ENCODE measurements at regions not wholly inside any gene's neighbourhood (a gene's known extent, or its start where the extent isn't known, plus 50 kb on each side); places are given as distances from the start of the nearest gene placed in this dataset.

GRCh38 chr3:635393-635792, 438.8 kb downstream of the CHL1 start:
- no peak for TF ChIP-seq CTCF (conservative IDR thresholded peaks at IDR 0.05; ENCODE audit: low read depth, low read length)
- no peak for TF ChIP-seq EZH2 (IDR thresholded peaks at IDR 0.05; ENCODE audit: low read length, unreplicated experiment)
